ENCODE measurements at regions not wholly inside any gene's neighbourhood (a gene's known extent, or its start where the extent isn't known, plus 50 kb on each side); places are given as distances from the start of the nearest gene placed in this dataset.
"Not testable (repeated sequence)": the region's sequence is repeated elsewhere in the genome, so short reads cannot be mapped to it uniquely, and the experiment has no call there.

DNA sequence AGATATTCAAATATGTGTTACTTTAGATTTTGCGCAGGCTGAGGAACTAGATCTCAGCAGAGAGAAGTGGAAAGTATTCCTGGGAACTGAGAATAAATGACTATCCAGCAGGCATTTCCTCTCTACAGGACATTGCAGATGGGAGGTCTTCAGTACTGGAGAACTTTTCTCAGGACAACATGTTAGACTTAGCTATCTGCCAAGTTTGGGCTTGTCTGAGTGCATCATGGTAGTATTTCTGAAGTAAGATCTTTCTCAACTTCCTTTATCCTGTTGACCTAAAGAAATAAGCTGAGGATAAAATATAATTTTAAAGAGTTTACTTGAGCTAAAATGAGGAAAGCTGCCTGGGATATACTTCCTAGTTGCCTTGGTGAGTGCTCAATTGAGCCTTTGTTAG, 167.9 kb upstream of the BCHE start:
- DNase-seq = no peak

DNA sequence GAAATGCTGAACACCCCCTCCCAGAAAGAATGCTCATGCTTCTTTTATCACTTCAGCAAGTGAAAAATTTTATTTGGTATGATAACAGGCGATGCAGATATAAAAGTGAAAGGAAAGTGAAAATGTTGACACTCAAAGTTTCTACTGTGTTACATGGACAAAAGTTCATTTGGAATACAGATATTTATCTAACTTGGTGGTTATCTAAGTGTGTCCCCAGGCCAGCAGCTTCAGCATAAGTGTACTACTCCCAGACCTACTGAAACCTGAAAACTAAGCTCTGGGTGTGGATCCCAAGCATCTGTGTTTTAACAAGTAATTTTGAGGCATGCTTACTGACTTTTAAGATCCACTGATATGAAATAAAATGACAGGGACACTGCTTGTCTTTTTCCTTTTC, 157.1 kb upstream of the BCHE start:
- no peak for DNase-seq

DNA sequence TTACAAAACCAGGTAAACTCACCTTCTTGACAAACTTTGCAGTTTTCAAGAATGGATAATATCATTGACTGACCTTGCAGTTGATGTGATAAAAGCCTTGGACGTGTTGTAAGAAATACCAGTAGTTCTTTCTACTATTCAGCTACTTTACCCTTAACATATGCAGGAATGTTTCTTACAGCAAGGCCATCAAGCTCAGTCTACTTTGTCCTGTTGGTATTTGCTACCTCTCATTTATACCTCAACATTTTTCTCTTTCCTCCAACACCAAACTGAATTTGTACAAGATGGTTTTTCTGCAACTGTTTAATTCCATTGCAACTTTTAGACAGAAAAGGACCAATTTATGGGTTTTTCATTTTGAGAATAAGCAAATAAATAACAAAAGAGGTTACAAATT, 147.4 kb upstream of the BCHE start:
- DNase-seq = no peak

DNA sequence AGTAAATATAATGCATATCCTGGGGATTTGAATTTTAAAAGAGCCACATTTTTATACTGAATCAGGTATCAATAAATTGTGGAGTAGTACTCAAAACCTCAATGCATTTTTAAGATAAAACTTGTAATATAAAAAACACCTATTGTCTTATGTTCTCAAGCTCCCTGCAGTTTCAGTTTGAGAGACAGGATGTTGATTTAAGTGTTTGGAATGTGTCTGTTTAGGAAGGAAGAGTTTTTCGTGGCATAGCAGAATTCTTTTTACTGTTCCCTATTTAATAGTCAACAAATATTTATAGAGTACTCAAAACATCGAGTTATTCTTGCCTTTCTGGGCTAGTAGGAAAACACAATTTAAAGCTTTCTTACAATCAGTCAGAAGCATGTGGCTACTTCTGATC, 146.1 kb upstream of the BCHE start:
- no peak for DNase-seq

DNA sequence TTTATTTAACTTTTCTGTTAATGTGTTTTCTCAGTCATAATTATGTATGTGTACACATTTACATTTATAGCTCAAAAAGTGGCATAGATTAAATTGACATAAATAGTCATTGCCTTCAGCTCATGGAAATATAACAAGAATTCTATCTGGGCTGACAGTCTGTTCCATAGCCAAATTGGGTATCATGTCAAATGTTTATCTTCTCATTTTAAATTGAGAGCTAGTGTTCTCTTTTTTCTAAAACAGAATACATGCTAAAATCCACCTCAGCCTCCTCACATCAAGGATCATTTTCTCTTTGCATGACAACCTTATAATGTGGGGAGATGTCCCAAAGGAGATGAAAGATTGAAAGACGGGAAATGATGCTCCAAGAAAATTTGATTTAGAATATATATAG, 144.1 kb upstream of the BCHE start:
- no peak for DNase-seq

DNA sequence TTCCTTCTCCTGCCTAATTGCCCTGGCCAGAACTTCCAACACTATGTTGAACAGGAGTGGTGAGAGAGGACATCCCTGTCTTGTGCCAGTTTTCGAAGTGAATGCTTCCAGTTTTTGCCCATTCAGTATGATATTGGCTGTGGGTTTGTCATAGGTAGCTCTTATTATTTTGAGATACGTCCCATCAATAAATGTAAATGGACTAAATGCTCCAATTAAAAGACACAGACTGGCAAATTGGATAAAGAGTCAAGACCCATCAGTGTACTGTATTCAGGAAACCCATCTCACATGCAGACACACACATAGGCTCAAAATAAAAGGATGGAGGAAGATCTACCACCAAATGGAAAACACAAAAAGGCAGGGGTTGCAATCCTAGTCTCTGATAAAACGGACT, 123.6 kb upstream of the BCHE start:
- not testable (repeated sequence) for DNase-seq

DNA sequence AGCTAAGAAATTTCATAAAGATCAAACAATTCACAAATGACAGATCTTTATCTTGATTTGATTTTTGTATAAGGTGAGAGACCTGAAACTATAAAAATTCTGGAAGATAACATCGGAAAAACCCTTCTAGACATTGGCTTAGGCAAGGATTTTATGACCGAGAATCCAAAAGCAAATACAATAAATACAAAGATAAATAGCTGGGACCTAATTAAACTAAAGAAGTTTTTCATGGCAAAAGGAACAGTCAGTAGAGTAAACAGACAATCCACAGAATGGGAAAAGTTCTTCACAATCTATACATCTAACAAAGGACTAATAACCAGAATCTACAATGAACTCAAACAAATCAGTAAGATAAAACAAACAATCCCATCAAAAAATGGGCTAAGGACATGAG, 116.9 kb upstream of the BCHE start:
- DNase-seq = no peak

DNA sequence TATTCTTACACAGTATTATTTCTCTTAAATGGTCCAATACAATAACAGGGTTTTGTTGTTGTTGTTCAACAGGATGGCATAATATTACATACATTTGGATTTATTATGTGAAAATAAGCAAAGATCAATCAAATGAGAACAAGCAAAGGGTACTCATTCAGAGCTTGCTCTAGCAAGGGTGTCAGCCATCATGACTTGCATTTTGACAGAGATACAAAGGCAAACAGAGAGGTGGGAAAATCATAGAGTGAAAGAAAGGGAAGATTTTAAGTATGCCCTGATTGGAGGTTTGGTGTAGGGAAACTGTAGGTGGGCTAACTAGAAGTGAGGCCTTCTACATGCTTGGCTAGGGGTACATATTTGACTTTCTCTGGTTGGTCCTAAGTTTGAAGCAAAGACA, 109.1 kb upstream of the BCHE start:
- DNase-seq = no peak

DNA sequence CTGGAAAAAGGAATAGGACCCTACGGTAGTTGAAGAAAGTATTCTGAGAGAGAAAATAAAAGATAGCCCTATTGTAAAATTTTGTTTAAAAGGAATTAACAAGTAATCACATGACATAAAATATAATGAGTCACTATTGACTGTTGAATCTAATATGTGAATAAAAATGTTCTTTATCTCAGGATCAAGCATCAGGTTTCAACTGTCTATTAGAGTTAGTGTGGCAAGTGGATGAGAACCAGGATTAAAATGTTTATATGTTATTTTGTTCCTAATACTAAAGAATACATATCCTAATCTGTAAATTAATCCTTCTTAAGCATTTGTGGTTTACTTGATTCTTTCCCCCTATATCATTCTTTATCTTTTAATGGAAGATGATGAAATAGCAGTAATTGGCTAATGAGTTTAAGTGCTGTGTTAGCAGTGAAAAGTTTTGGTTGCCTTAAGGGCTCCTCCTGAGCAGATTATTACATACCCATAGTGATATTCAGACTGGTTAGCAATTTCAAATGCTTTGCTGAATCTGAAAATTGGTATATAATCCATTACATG, 101.8 kb upstream of the BCHE start:
- no peak for DNase-seq

DNA sequence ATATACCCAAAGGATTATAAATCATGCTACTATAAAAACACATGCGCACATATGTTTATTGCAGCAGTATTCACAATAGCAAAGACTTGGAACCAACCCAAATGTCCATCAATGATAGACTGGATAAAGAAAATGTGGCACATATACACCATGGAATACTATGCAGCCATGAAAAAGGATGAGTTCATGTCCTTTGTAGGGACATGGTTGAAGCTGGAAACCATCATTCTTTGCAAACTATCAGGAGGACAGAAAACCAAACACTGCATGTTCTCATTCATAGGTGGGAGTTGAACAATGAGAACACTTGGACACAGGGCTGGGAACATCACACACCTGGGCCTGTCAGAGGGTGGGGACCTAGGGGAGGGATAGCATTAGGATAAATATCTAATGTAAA, 98.9 kb upstream of the BCHE start:
- not testable (repeated sequence) for DNase-seq

DNA sequence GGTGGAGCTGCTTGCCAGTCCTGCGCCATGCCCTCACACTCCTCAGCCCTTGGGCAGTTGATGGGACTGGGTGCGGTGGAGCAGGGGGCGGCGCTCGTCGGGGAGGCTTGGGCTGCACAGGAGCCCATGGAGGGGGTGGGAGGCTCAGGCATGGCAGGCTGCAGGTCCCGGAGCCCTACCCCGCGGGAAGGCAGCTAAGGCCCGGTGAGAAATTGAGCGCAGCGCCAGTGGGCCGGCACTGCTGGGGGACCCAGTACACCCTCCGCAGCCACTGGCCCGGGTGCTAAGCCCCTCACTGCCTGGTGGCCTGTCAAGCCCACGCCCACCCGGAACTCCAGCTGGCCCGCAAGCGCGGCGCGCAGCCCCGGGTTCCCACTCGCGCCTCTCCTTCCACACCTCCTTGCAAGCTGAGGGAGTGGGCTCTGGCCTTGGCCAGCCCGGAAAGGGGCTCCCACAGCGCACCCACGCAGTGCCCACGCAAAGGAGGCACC, 87.1 kb upstream of the BCHE start:
- DNase-seq = not testable (repeated sequence)

DNA sequence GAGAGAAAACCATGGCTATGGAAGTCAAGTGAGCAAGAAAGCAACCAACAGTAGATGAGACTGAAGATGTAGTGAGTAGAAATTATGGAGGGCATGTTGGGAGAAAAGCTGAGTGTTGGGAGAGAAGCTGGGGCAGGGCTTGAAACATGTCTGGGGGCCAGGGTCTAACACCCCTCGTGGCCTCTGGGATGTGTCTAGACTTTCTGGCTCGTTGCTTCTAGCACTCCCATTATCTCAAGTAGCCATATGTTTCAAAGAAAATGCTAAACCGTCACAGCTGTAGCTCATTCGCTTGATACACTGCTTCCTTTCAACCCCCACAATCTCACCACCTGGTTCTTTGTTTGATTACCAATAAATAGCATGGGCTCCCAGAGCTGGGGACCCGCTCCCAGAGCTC, 83.8 kb upstream of the BCHE start:
- DNase-seq = no peak

DNA sequence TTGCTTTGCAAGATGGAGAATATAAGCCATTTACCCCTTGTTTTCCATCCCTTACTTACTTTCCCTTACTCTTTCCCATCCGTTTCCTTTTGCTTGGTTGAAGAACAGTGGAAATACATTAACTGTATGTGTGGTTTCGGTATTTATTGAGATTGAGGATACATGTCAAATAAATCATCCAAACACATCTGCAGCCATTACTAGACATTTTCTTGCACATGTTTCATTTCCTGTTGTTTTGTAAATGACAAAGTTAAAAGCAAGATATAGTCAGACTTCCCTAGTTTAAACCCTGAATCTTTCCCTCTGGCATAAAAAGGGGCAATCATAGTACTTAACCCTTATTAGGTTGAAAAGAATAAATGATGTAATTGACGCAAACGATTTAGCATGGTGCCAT, 82.1 kb upstream of the BCHE start:
- no peak for DNase-seq

DNA sequence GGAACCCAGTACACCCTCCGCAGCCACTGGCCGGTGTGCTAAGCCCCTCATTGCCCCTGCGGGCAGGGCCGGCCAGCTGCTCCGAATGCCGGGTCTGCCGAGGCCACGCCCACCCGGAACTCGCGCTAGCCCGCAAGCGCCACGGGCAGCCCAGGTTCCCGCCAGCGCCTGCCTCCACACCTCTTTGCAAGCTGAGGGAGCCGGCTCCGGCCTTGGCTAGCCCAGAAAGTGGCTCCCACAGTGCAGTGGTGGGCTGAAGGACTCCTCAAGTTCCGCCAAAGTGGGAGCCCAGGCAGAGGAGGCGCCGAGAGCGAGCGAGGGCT, 81.4 kb upstream of the BCHE start:
- DNase-seq = no peak

DNA sequence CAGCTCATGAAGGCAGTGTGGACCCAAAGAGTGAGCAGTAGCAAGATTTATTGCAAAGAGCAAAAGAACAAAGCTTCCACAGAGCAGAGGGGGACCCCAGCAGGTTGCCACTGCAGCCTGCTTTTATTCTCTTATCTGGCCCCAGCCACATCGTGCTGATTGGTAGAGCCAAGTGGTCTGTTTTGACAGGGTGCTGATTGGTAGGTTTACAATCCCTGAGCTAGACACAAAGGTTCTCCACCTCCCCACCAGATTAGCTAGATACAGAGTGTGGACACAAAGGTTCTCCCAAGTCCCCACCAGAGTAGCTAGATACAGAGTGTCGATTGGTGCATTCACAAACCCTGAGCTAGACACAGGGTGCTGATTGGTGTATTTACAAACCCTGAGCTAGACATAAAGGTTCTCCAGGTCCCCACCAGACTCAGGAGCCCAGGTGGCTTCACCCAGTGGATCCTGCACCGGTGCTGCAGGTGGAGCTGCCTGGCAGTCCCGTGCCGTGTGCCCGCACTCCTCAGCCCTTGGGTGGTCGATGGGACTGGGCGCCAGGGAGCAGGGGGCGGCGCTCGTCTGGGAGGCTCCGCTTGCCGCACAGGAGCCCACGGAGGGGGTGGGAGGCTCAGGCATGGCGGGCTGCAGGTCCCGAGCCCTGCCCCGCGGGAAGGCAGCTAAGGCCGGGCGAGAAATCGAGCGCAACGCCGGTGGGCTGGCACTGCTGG, 80.9 kb upstream of the BCHE start:
- not testable (repeated sequence) for DNase-seq

DNA sequence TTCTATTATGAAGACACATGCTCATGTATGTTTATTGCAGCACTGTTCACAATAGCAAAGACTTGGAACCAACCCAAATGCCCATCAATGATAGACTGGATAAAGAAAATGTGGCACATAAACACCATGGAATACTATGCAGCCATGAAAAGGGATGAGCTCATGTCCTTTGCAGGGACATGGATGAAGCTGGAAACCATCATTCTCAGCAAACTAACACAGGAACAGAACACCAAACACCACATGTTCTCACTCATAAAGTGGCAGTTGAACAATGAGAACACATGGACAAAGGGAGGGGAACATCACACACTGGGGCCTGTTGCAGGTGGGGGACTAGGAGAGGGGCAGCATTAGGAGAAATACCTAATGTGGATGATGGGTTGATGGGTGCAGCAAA, 77.9 kb upstream of the BCHE start:
- not testable (repeated sequence) for DNase-seq

DNA sequence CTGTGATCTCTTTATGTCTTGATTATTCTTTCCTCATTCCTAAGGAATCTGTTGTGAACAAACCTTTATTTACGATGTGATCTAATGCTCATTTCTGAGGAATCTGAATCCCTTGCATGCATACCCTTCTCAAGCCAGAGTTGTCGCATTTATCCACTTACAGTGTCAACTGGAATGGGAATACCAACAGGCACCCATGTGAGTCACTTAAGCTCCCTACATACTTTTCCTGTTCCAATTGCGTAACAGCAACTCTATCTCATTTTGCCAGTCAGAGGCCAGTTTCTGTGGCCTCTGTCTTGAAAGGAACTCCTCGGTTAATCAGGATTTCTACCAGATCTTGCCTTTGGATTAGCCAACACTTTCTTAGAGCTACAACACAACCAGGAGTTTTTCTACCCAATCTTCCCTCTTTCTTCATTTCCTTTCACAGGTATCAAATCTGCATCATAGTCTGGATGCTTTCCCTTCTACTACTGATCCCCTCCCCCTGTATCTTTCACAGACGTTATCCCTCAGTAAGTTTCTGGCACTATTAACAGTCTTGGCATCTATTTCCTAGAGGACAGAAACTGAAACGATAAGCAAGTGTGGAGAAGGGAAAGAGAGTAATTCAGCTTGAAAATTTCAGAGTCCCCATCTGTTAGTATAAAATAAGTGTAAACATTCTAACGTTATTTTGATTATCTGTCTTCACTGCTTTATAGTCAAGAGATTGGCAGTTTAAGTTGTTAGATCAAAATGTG, 66.8 kb upstream of the BCHE start:
- DNase-seq = no peak

DNA sequence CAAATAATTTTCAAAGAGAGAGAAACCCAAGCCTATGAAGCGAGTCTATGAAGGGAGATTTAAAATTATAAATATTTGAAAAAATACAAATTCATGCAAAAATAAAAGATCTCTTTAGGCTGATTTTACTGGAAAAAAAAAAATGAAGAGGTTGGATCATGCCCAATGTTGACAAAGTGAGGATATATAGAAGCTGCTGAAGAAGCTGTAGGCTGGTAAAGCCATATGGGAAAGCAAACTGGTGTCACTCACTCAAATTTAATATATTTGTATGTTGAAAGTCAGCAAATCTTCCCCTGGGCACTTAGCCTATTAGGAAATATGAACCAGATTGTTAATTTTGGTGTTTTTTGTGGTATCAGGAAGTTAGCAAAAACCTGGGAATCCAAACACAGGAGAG, 61.8 kb upstream of the BCHE start:
- no peak for DNase-seq

DNA sequence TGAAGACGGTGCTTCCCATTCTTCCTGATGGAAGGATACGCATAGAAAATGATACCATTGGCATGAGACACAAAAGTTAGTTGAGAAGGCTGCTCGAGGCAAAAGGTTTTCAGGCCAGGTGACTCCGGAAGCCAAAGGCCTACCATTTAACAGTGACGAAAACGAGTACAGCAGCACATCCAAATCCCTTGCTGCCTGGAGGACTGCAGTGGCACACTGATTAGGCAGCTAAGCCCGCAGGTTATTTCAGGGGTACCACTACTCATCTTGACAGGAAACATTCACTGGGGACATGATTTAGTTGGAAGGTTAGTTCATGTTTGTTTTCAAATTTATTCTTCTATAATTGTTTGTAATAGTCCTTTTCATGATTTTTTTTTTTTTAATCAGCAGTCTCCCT, 59.9 kb upstream of the BCHE start:
- no peak for DNase-seq

DNA sequence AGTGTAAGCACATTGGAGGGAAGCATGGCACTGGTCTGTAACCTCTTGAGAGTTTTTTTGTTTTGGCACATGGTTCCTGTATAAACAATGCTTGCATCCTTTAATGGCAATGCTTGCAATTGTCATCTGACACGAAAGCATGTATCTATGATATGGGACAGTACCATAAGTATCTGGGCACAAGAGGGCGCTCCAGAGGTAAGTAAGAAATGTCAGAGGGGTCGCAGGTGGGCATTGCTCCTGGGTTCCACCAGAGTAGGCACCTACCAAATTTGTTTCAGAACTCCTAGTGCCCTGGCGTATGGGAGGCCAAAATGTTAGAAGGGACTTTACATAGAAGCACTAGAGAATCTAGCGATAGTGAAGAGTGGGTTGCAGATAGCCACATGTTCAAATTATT, 58.7 kb upstream of the BCHE start:
- no peak for DNase-seq

DNA sequence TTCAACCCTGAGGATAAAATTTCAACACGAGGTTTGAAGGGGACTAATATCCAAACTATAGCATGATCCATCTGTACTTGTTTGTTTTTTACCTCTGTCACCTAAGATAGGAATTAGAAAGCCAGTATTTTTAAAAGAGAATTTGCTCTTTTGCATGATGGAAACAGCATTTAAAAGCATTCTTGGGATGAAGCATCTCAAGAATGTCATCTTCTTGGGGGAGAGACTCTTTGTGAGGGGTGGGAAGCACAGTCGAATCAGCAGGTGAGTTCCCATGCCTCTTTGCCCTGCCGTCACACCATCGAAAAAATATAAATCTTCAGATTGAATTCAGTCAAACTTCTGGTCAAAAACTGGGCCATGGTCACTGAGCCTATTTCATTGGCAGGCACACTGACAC, 55.3 kb upstream of the BCHE start:
- DNase-seq = no peak
